ENCODE measurements at regions not wholly inside any gene's neighbourhood (a gene's known extent, or its start where the extent isn't known, plus 50 kb on each side); places are given as distances from the start of the nearest gene placed in this dataset.

DNA sequence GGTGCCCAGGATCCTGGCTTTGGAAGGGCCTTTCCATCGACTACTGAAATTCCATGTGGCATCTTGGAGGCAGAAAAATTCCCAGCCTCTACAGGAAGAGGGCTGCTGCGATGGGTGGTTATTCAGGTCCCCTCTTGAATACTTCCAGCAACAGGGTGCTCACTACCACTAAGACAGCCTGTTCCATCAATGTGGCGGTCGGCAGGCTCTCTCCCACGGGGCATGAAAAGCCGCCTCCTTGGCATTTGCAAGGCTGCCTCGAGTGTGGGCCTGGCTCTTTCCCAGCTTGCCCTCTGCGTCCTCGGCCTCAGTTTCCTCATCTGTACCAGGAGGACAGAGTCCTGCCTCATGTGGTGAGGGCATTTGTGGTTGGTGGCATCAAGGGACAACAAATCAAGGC is 62.4 kb downstream of the ADRA2C start:
- ATAC-seq (replicated peaks) (no peak), DNase-seq (no peak)
- no peaks in the 10 kb centered on the region for H3K9me3 Mint-ChIP-seq
- peaks cover 15 to 18% of the 10 kb centered on the region in 2 donors for H3K27me3 Mint-ChIP-seq
- H3K4me1 Mint-ChIP-seq, result no peaks in the 10 kb centered on the region
- H3K36me3 Mint-ChIP-seq, result no peaks in the 10 kb centered on the region
- no peak overlapping the region for H3K4me3 Mint-ChIP-seq
- no peak overlapping the region for H3K27ac Mint-ChIP-seq

DNA sequence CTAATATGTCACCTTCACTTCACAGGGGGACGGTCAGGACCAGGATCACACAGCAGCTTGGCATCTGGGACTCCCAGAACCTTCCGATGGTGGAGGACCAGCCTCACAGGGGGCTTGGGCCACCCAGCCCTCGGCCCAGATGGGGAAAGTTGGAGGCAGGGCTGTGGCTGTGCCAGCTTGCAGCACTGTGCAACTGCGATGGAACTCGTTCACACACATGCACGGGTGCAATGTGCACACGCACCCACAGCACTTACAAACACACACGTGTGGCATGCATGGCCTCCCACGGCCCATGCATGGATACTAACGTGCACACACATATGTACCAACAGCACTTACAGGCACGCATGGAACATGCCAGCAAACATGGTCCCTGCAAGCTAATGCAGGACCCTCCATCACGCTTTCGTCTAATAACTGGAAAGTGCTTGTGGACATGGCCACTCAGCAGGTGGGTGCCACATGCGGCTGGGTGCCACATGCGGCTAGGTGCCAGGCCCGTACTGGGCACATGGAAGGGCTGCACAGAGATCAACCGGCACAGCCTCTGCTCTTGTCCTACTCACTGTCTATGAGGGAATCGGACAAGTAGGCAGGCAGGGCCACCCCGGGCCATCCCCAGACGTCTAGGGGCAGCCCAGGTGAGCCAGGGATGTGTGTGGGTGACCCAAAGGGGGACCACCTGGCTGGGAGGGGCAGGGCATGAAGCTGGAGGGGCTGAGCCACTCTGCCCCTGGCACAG is 63.2 kb downstream of the ADRA2C start:
- H3K9me3 Mint-ChIP-seq, result no peaks in the 10 kb centered on the region
- no peak overlapping the region for H3K4me3 Mint-ChIP-seq
- H3K27ac Mint-ChIP-seq, result no peak overlapping the region
- ATAC-seq (replicated peaks) (no peak), DNase-seq (no peak)
- H3K36me3 Mint-ChIP-seq, result no peaks in the 10 kb centered on the region
- H3K27me3 Mint-ChIP-seq, result peaks cover 23 to 26% of the 10 kb centered on the region in 2 donors
- H3K4me1 Mint-ChIP-seq, result peaks cover 0 to under 1% of the 10 kb centered on the region in 2 donors

DNA sequence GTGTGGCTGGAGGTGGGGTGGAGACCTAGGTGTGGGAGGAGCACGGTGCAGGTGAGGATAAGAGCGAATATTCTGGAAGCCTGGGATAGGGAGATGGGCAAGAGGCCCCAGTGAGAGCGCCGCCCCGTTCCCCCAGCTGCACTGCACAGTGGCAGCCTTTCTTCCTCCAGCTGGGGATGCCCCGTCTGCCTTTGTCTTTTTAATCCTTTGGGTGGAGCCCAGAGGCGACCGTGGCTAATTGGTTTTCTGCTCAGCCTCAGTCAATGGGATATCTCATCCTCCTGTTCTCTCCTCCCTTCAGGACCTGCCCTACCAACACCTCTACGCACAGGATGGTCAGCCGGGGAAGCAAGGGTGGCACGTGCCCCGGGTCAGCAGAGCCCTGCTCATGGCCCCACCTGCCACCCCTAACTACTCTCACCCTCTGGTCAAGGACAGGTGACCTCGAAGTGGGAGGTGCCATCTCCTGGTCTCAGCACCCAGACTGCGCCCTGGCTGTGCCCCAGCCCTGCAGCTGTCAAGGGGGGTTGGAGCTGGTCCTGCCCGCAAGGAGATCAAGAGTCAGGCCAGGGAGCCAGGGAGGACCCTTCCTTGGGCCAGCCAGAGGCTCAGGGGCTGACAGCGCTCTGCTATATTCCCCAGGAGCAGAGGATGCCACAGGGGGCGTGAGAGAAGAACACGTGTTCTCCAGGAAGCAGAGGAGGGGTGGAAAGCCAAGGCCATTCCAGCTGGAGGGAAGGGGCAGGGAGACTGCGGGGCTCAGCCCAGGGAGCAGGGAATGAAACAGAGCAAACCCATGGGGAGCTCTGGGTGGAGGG is 64.0 kb downstream of the ADRA2C start:
- Mint-ChIP-seq H3K27me3 (peaks cover 31 to 34% of the 10 kb centered on the region in 2 donors), H3K4me1 (peaks cover 0 to 3% of the 10 kb centered on the region in 2 donors), H3K9me3 (no peaks in the 10 kb centered on the region), H3K27ac (no peak overlapping the region), H3K36me3 (no peaks in the 10 kb centered on the region), H3K4me3 (no peak overlapping the region)
- no peak for ATAC-seq (replicated peaks)
- no peak for DNase-seq

GRCh38 chr4:3830774-3831528 is 64.8 kb downstream of the ADRA2C start:
- peaks cover 39 to 42% of the 10 kb centered on the region in 2 donors for H3K27me3 Mint-ChIP-seq
- H3K4me3 Mint-ChIP-seq, result no peak overlapping the region
- no peak for ATAC-seq (replicated peaks)
- no peaks in the 10 kb centered on the region for H3K9me3 Mint-ChIP-seq
- H3K4me1 Mint-ChIP-seq, result peaks cover 0 to 5% of the 10 kb centered on the region in 2 donors
- DNase-seq, result no peak
- H3K36me3 Mint-ChIP-seq, result no peaks in the 10 kb centered on the region
- no peak overlapping the region for H3K27ac Mint-ChIP-seq

DNA sequence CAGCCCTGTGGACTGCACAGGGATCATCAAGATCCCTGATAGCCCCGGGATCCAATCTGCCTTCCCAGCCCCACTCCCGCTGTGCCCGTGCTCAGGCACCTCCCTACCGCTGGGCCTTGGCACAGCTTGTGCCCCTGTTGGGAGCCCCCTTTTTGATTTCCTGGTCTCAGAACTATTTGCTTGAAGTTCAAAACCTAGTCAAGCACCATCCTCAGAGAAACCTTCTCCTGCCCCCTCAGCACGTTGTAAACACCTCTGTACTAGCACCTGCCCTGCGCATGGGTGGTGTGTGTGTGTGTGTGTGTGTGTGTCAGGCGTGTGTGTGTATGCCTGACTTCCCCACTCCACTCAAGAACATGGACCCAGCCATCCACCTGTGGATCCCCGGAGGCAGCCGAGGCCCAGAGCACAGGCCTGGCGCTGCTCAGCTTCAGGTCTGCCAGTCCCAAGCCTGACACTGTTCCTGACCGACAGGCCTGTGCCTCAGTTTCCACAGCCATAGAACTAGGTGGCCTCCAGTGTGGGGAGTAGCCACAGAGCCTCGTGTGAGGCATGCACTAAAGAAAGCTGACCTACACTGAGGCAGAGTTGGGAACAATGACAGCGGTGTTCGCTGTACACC is 65.5 kb downstream of the ADRA2C start:
- Mint-ChIP-seq H3K27ac (no peak overlapping the region), H3K27me3 (peaks cover 44 to 49% of the 10 kb centered on the region in 2 donors), H3K9me3 (peaks cover 0 to 2% of the 10 kb centered on the region in 2 donors), H3K4me3 (no peak overlapping the region), H3K4me1 (peaks cover 0 to 6% of the 10 kb centered on the region in 2 donors), H3K36me3 (no peaks in the 10 kb centered on the region)
- ATAC-seq (replicated peaks), result no peak
- DNase-seq, result no peak

- Mint-ChIP-seq H3K9me3 (peaks cover 7 to 9% of the 10 kb centered on the region in 2 donors), H3K4me3 (no peak overlapping the region), H3K27me3 (peaks cover 50 to 59% of the 10 kb centered on the region in 2 donors), H3K4me1 (peaks cover 0 to 10% of the 10 kb centered on the region in 2 donors), H3K36me3 (peaks cover 0 to 5% of the 10 kb centered on the region in 2 donors), H3K27ac (no peak overlapping the region)
- ATAC-seq (replicated peaks) (no peak), DNase-seq (no peak)
Measured at GRCh38 chr4:3832536-3833220, 66.5 kb downstream of the ADRA2C start.

DNA sequence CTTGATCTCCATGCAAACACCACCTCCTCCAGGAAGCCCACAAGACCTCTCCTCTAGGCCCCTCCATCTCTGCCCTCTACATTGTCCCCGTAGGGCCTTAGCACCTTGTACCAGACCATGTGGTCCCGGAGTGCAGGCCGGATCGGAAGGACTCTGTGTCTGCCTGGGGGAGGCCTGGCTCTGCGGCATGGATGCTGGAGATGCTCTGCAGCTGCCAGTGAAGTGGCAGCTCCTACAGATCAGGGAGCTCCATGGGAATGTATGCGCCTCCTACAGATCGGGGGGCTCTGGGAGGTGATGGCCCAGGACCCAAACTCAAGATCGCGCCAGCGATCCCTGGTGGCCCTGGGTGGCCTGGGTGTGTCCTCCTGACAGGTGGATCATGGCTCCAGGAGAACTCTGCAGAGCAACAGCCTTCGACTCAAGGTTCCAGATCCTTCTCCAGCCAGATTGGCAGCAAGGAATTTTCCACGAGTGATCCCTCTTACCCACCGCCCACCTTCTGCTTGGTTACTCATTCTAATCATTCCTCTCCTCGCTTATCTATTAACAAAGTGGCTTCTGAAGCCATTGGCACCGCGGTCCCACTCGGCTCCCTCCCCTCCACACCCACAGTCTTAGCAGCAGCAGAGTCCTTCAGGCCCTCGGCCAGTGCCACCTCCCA is 67.3 kb downstream of the ADRA2C start:
- Mint-ChIP-seq H3K27ac (no peak overlapping the region), H3K27me3 (peaks cover 54 to 67% of the 10 kb centered on the region in 2 donors)

GRCh38 chr4:3834186-3834662 is 68.0 kb downstream of the ADRA2C start:
- Mint-ChIP-seq H3K36me3 (peaks cover 0 to 5% of the 10 kb centered on the region in 2 donors), H3K9me3 (peaks cover 9 to 12% of the 10 kb centered on the region in 2 donors), H3K27me3 (peaks cover 58 to 71% of the 10 kb centered on the region in 2 donors), H3K27ac (no peak overlapping the region), H3K4me3 (no peak overlapping the region), H3K4me1 (peaks cover 0 to 10% of the 10 kb centered on the region in 2 donors)
- no peak for DNase-seq
- ATAC-seq (replicated peaks), result no peak

More for the DNA sequence above, 67.3 kb downstream of the ADRA2C start:
- DNase-seq, result no peak
- Mint-ChIP-seq H3K36me3 (peaks cover 0 to 5% of the 10 kb centered on the region in 2 donors), H3K9me3 (peaks cover 9 to 12% of the 10 kb centered on the region in 2 donors), H3K4me1 (peaks cover 0 to 10% of the 10 kb centered on the region in 2 donors), H3K4me3 (no peak overlapping the region)
- ATAC-seq (replicated peaks), result no peak

- no peak for DNase-seq
- Mint-ChIP-seq H3K27me3 (peaks cover 60 to 67% of the 10 kb centered on the region in 2 donors), H3K27ac (no peak overlapping the region), H3K4me3 (no peak overlapping the region), H3K4me1 (peaks cover 0 to 10% of the 10 kb centered on the region in 2 donors), H3K9me3 (peaks cover 9 to 12% of the 10 kb centered on the region in 2 donors), H3K36me3 (peaks cover 0 to 5% of the 10 kb centered on the region in 2 donors)
- no peak for ATAC-seq (replicated peaks)
Measured at GRCh38 chr4:3834663-3835521, 68.7 kb downstream of the ADRA2C start.

DNA sequence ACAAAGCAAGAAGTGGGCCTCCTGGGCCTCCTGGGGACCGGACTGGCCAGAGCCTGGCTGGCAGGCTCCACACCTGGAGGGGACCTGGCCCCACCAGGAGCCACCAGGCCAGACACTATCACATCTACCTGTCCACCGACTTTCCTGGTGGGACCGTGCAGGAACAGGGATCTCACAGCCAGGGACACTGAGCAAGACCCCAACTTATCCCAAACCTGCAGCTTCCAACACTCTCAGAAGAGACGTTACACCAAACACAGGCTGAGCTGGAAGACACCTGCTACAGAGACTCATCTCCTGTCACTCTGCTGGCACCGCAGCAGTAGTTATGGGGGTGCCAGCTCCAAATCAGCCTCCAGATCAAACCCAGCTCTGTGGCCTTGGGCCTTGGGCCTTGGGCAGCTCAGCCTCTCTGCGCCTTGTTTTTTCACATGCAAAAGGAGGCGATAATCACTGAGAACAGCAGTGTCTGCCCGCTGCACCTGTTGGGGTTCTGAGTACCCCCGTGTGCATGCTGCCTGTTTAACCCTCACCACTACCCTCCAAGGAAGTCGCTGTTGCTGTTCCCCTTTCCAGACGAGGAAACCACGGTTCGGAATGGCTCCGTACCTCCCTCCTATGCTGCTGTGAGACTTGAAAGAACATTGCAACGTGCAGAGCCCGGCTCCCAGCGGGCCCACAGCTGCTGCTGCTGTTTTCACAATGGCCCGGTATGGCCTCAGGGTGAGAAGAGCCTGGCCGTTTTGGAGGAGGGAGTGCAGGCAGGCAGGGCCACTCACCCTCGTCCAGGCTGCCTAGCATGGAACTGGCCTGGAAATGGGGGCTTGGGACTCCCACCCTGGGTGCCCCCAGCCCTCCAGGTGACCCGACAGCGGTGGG is 69.6 kb downstream of the ADRA2C start:
- no peak for ATAC-seq (replicated peaks)

GRCh38 chr4:3836406-3836755 is 70.2 kb downstream of the ADRA2C start:
- no peak overlapping the region for H3K4me3 Mint-ChIP-seq
- H3K9me3 Mint-ChIP-seq, result peaks cover 9 to 12% of the 10 kb centered on the region in 2 donors
- peaks cover 58 to 65% of the 10 kb centered on the region in 2 donors for H3K27me3 Mint-ChIP-seq
- ATAC-seq (replicated peaks) (no peak), DNase-seq (no peak)
- peaks cover 0 to 5% of the 10 kb centered on the region in 2 donors for H3K36me3 Mint-ChIP-seq
- H3K27ac Mint-ChIP-seq, result no peak overlapping the region
- H3K4me1 Mint-ChIP-seq, result peaks cover 0 to 10% of the 10 kb centered on the region in 2 donors

More for the DNA sequence above, 69.6 kb downstream of the ADRA2C start:
- DNase-seq, result no peak
- Mint-ChIP-seq H3K9me3 (peaks cover 9 to 12% of the 10 kb centered on the region in 2 donors), H3K27ac (no peak overlapping the region), H3K4me3 (no peak overlapping the region), H3K27me3 (peaks cover 54 to 61% of the 10 kb centered on the region in 2 donors), H3K36me3 (peaks cover 0 to 5% of the 10 kb centered on the region in 2 donors), H3K4me1 (peaks cover 0 to 10% of the 10 kb centered on the region in 2 donors)

Data from stimulated activated naive B cell treated with anti-CD40 and anti-IgM and Interleukin-4, amounts not matched to agents 10 μg/mL and 1 μg/mL and 100 μg/mL, for 72 hours (primary cell).